Cerebellar nuclear complex (tissue), 1 donor: ENCODE measurements at regions not wholly inside any gene's neighbourhood (a gene's known extent, or its start where the extent isn't known, plus 50 kb on each side); places are given as distances from the start of the nearest gene placed in this dataset.
"Not testable (repeated sequence)": the region's sequence is repeated elsewhere in the genome, so short reads cannot be mapped to it uniquely, and the experiment has no call there.

Experiments
- DNase-seq, 2 experiments: peaks; one replicate each; lab custom pipeline; 2025; lab: John Stamatoyannopoulos, UW

GRCh38 chr10:60569681-60570080 is 180.0 kb upstream of the ANK3 start:
- DNase-seq = no peak

- DNase-seq = no peak
Observed at GRCh38 chr10:60566096-60566495, 176.4 kb upstream of the ANK3 start.

GRCh38 chr10:60565492-60565891 is 175.8 kb upstream of the ANK3 start:
- DNase-seq = no peak

- DNase-seq = no peak
Observed at GRCh38 chr10:60564475-60564874, 174.8 kb upstream of the ANK3 start.

- DNase-seq = no peak
Observed at GRCh38 chr10:60560451-60560850, 170.8 kb upstream of the ANK3 start.

GRCh38 chr10:60555700-60556099 is 166.0 kb upstream of the ANK3 start:
- no peak for DNase-seq

GRCh38 chr10:60549686-60550085 is 160.0 kb upstream of the ANK3 start:
- no peak for DNase-seq

- no peak for DNase-seq
Observed at GRCh38 chr10:60542657-60543056, 153.0 kb upstream of the ANK3 start.

- no peak for DNase-seq
Observed at GRCh38 chr10:60541451-60541850, 151.8 kb upstream of the ANK3 start.

GRCh38 chr10:60537697-60538096 is 148.0 kb upstream of the ANK3 start:
- DNase-seq = no peak

- DNase-seq = no peak
Observed at GRCh38 chr10:60536529-60537114, 146.9 kb upstream of the ANK3 start.

GRCh38 chr10:60535427-60535826 is 145.8 kb upstream of the ANK3 start:
- no peak for DNase-seq

- no peak for DNase-seq
Observed at GRCh38 chr10:60534761-60535389, 145.2 kb upstream of the ANK3 start.

- DNase-seq = no peak
Observed at GRCh38 chr10:60532696-60533468, 143.2 kb upstream of the ANK3 start.

GRCh38 chr10:60531006-60531405 is 141.3 kb upstream of the ANK3 start:
- DNase-seq = no peak

- no peak for DNase-seq
Observed at GRCh38 chr10:60527676-60528075, 138.0 kb upstream of the ANK3 start.

GRCh38 chr10:60525716-60526585 is 136.3 kb upstream of the ANK3 start:
- no peak for DNase-seq

- no peak for DNase-seq
Observed at GRCh38 chr10:60524541-60524940, 134.9 kb upstream of the ANK3 start.

GRCh38 chr10:60523371-60523770 is 133.7 kb upstream of the ANK3 start:
- DNase-seq = not testable (repeated sequence)

- DNase-seq = no peak
Observed at GRCh38 chr10:60522617-60523016, 132.9 kb upstream of the ANK3 start.

GRCh38 chr10:60521974-60522405 is 132.3 kb upstream of the ANK3 start:
- DNase-seq = no peak

GRCh38 chr10:60518745-60519144 is 129.1 kb upstream of the ANK3 start:
- DNase-seq = no peak
